ENCODE measurements at regions not wholly inside any gene's neighbourhood (a gene's known extent, or its start where the extent isn't known, plus 50 kb on each side); places are given as distances from the start of the nearest gene placed in this dataset.
A peak's percentile ranks its signal among the peaks of the same experiment; 100 is the strongest.

GRCh38 chr22:47739291-47740015 lies 977.0 kb downstream of the TBC1D22A start:
- Mint-ChIP-seq H3K4me3 (no peak overlapping the region), H3K27ac (no peak overlapping the region), H3K27me3 (peaks cover 7% of the 10 kb centered on the region), H3K4me1 (no peaks in the 10 kb centered on the region), H3K9me3 (no peaks in the 10 kb centered on the region)
- ATAC-seq (no peak), DNase-seq (no peak)

DNA sequence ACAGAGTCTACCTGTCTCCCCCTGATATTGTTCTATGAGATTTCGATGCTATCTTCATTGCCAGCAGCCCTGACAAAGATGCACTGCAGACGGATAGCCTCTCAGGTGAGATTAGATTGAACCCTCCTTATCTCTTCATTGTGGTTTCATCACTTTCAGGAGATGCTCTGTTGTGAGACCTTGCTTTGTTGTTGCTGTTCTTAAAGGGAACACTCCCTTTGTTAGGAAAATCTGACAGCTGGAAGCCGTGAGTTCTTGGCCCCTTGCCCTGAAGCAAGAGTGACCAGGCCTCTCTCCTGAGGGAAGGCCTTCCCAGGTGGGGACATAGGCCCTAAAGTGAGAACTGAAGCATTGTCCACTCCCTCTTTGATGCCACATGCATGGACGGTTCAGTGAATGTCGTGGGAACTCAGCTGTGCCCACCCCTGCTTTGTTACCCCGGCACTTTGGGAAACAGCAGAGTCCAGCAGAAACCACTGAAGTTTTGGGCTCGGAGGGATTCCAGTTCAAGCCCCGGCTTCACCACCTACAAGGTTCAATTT lies 976.1 kb downstream of the TBC1D22A start:
- no peak for DNase-seq
- no peak for ATAC-seq
- no peak overlapping the region for H3K4me3 Mint-ChIP-seq
- no peaks in the 10 kb centered on the region for H3K9me3 Mint-ChIP-seq
- no peaks in the 10 kb centered on the region for H3K4me1 Mint-ChIP-seq
- H3K27ac Mint-ChIP-seq, result no peak overlapping the region
- peaks cover 7% of the 10 kb centered on the region for H3K27me3 Mint-ChIP-seq

GRCh38 chr22:47736186-47737034 lies 974.0 kb downstream of the TBC1D22A start:
- Mint-ChIP-seq H3K4me1 (no peaks in the 10 kb centered on the region), H3K4me3 (no peak overlapping the region), H3K27me3 (peaks cover 7% of the 10 kb centered on the region), H3K9me3 (peaks cover 4 to 14% of the 10 kb centered on the region in 2 donors), H3K27ac (no peak overlapping the region)
- no peak for ATAC-seq
- DNase-seq, result no peak

DNA sequence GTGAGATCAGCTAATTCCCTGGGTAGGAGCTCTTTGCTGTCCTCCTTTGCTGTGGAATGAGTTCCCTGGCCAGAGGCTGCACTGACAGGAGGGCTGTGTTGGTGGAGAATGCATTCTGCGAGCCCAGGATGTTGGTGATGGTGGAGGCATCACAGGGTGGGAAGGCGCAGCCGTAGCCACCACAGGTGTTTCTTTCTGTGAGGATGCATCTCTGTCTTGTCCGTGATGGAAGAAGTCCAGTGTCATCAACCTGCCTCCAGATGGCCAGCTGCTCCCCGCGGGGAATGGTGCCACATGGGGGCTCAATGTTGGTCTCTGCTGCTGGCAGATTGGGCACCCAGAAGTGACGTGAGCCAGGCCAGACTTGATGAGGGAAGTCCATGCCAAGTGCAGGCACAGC lies 972.1 kb downstream of the TBC1D22A start:
- DNase-seq (no peak), ATAC-seq (no peak)
- Mint-ChIP-seq H3K4me1 (no peaks in the 10 kb centered on the region), H3K4me3 (no peak overlapping the region), H3K27me3 (no peaks in the 10 kb centered on the region), H3K27ac (no peak overlapping the region), H3K9me3 (peaks cover 4 to 25% of the 10 kb centered on the region in 2 donors)

GRCh38 chr22:47727641-47728040 lies 965.2 kb downstream of the TBC1D22A start:
- H3K4me1 Mint-ChIP-seq, result no peaks in the 10 kb centered on the region
- no peak overlapping the region for H3K27ac Mint-ChIP-seq
- peaks cover 22% of the 10 kb centered on the region for H3K27me3 Mint-ChIP-seq
- no peak overlapping the region for H3K4me3 Mint-ChIP-seq
- DNase-seq (no peak), ATAC-seq (no peak)
- peaks cover 1 to 22% of the 10 kb centered on the region in 2 donors for H3K9me3 Mint-ChIP-seq

DNA sequence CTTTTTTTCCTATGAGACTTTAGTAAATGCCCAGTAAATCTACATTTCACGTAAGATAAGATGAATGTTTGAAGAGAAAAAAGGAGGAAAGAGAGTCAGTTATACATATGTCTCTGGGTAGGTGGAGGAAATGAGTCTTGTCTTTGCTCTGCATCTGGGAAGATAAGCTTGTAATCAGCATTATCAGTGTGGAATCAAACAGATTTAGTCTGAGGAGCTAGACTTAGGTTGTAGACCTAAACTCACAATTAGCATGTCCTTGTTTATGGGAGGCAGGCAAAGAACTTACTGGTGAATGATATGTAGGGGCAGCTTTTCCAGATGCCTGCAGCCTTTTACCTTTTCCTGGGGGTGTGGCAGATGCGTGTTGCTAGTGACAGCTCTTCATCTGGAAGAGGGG lies 962.3 kb downstream of the TBC1D22A start:
- ATAC-seq (no peak), DNase-seq (no peak)
- H3K27ac Mint-ChIP-seq, result no peak overlapping the region
- H3K4me1 Mint-ChIP-seq, result no peaks in the 10 kb centered on the region
- no peaks in the 10 kb centered on the region for H3K9me3 Mint-ChIP-seq
- H3K4me3 Mint-ChIP-seq, result no peak overlapping the region
- peaks cover 30% of the 10 kb centered on the region for H3K27me3 Mint-ChIP-seq

- H3K27ac Mint-ChIP-seq, result peak overlapping the region in 1 of 2 donors; percentile 14
- no peaks in the 10 kb centered on the region for H3K9me3 Mint-ChIP-seq
- H3K27me3 Mint-ChIP-seq, result peaks cover 32% of the 10 kb centered on the region
- no peak for ATAC-seq
- no peak overlapping the region for H3K4me3 Mint-ChIP-seq
- no peaks in the 10 kb centered on the region for H3K4me1 Mint-ChIP-seq
- no peak for DNase-seq
Observed at GRCh38 chr22:47724030-47724429, 961.6 kb downstream of the TBC1D22A start.

DNA sequence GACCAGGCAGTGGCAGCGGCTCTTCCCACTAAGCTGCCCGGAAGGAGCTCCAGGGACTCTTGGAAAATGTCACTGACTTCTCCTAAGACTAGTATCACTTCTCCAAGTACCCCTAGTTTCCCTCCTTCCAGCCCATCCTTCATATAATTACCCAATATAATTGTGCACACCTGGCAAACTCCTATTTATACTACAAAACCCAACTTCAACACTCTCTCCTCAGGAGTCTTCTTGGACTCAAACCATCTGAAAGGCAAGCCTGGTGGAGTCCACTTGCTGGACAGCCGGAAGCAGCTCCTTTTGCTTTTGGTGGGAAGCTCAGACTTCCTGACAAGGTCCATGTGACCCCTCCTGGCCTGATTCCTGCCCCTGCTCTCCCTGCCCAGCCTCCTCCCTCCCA lies 955.9 kb downstream of the TBC1D22A start:
- Mint-ChIP-seq H3K9me3 (no peaks in the 10 kb centered on the region), H3K27ac (no peak overlapping the region), H3K4me3 (no peak overlapping the region), H3K4me1 (no peaks in the 10 kb centered on the region), H3K27me3 (peaks cover 25% of the 10 kb centered on the region)
- ATAC-seq (no peak), DNase-seq (no peak)

DNA sequence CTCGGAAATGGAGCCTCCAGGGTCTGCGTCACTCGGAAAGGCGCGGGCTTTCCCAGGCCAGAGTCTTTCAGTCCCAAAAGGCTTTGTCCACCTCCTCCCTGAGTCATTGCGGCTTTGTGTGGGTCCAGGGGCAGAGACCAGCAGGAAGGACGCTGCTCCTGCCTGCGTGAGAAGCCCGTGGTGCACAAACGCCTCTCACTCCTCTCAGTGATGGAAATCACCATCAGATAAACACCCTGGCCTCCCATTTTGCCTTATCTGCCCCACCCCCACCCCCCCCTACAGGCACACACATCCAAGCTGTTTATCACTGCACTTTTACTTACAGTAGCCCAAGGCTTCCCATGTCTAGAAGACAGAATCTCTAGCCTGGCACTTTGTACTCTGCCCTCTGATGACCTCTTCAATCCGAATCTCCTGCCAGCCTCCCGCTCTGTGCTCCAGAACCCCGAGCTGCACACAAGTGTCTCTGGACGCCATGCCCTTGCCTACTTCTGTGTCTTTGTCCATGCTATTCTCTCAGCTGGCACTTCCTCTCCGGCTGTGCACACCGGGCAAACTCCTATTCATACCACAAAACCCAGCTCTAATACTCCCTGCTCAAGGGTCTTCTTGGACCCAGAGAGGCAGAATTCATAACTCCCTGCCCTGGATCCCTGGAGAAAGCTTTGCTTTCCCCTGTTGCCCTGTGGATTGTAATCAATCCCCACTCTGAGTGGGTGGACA lies 954.6 kb downstream of the TBC1D22A start:
- no peak for ATAC-seq
- Mint-ChIP-seq H3K9me3 (no peaks in the 10 kb centered on the region), H3K27ac (no peak overlapping the region), H3K4me1 (no peaks in the 10 kb centered on the region), H3K27me3 (peaks cover 25% of the 10 kb centered on the region), H3K4me3 (no peak overlapping the region)
- DNase-seq, result no peak

- no peak overlapping the region for H3K4me3 Mint-ChIP-seq
- no peak for ATAC-seq
- no peaks in the 10 kb centered on the region for H3K4me1 Mint-ChIP-seq
- H3K27me3 Mint-ChIP-seq, result peaks cover 19% of the 10 kb centered on the region
- DNase-seq, result no peak
- H3K9me3 Mint-ChIP-seq, result no peaks in the 10 kb centered on the region
- peak overlapping the region in 1 of 2 donors; percentile 74 for H3K27ac Mint-ChIP-seq
Observed at GRCh38 chr22:47715866-47716578, 953.6 kb downstream of the TBC1D22A start.

GRCh38 chr22:47713941-47714340 lies 951.5 kb downstream of the TBC1D22A start:
- no peak for DNase-seq
- Mint-ChIP-seq H3K27ac (no peak overlapping the region), H3K9me3 (no peaks in the 10 kb centered on the region)

DNA sequence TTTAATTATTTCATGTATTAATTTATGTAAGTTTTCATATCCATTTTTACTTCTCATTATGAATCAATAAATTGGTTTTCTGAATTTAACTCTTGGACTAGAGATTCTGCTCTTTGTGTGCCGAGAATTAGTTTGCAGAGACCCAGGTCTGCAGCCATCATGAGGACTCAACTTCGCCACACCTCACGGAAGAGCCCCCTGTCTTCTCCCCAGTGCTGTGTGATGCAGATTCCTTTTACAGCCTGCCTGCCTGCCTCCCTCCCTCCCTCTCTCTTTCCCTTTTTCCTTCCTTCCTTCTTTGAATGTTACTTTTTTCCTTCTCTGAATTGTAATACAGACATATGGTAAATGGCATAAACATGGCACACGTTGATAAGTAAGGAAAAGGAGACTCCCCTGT lies 947.7 kb downstream of the TBC1D22A start:
- Mint-ChIP-seq H3K27me3 (peaks cover 16% of the 10 kb centered on the region), H3K4me1 (no peaks in the 10 kb centered on the region), H3K9me3 (no peaks in the 10 kb centered on the region), H3K27ac (no peak overlapping the region), H3K4me3 (no peak overlapping the region)
- ATAC-seq, result no peak
- no peak for DNase-seq

More at GRCh38 chr22:47713941-47714340, 951.5 kb downstream of the TBC1D22A start:
- Mint-ChIP-seq H3K4me3 (no peak overlapping the region), H3K27me3 (peaks cover 18% of the 10 kb centered on the region), H3K4me1 (no peaks in the 10 kb centered on the region)
- ATAC-seq, result no peak

GRCh38 chr22:47705350-47705749 lies 942.9 kb downstream of the TBC1D22A start:
- H3K9me3 Mint-ChIP-seq, result no peaks in the 10 kb centered on the region
- H3K4me3 Mint-ChIP-seq, result no peak overlapping the region
- no peak overlapping the region for H3K27ac Mint-ChIP-seq
- H3K4me1 Mint-ChIP-seq, result no peaks in the 10 kb centered on the region
- no peak for DNase-seq
- peaks cover 18% of the 10 kb centered on the region for H3K27me3 Mint-ChIP-seq
- ATAC-seq, result no peak

DNA sequence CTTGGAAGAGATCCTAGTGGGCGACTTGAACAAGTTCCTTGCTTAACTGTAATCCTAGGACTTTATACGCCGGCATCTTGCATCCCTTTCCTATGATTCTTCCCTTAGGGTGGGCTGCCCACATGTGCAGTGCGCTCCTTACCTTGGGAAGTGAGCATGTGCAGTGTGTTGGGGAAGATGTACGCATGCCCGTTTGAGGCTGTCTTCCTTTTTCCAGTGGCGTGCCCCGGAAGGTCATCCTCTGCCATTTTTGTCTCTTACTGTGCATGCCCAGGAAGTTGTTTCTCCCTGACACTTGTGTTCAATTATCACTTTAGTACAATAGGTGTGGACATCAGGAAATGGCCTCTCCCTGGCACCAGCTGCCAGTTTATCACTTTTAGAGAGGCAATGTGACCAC lies 936.5 kb downstream of the TBC1D22A start:
- no peaks in the 10 kb centered on the region for H3K4me1 Mint-ChIP-seq
- no peak overlapping the region for H3K27ac Mint-ChIP-seq
- no peak for ATAC-seq
- no peak overlapping the region for H3K4me3 Mint-ChIP-seq
- no peaks in the 10 kb centered on the region for H3K27me3 Mint-ChIP-seq
- H3K9me3 Mint-ChIP-seq, result no peaks in the 10 kb centered on the region
- no peak for DNase-seq

DNA sequence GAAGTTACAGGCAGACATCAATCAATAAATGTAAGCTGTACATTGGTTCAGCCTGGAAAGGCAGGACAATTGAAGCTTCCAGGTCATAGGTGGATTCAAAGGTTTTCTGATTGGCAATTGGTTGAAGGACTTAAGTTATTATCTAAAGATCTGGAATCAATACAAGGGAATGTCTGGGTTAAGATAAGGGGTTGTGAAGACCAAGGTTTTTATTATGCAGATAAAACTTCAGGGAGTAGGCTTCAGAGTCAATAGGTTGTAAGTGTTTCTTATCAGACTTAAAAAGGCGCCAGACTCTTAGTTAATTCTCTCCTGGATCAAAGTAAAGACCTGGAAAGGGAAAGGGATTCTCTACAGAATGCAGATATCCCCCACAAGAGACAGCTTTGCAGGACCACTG lies 935.4 kb downstream of the TBC1D22A start:
- Mint-ChIP-seq H3K4me1 (no peaks in the 10 kb centered on the region), H3K27ac (no peak overlapping the region), H3K4me3 (no peak overlapping the region), H3K27me3 (no peaks in the 10 kb centered on the region), H3K9me3 (no peaks in the 10 kb centered on the region)
- no peak for ATAC-seq
- DNase-seq, result no peak

Data from stimulated activated naive CD8-positive, alpha-beta T cell treated with anti-CD3 and anti-CD28 coated beads, Interleukin-15, amount 100 ng/mL, for 72 hours (primary cell).